GM18951 (cell line): ENCODE measurements at regions not wholly inside any gene's neighbourhood (a gene's known extent, or its start where the extent isn't known, plus 50 kb on each side); places are given as distances from the start of the nearest gene placed in this dataset.

ENCODE experiments used
- POLR2A ChIP-seq: IDR thresholded peaks from 4 replicates; pipeline ENCODE4 v1.6.1; 2011; ENCODE audit warnings: mild to moderate bottlenecking; ENCODE audit not compliant: insufficient read length, insufficient read depth; ENCODE audit errors: extremely low read depth
- in situ Hi-C: fragments of 300-500 bp; cut with MboI; formaldehyde crosslinking; loops from one replicate; pipeline ENCODE4 v1.12.0; 2022; ENCODE audit warnings: low sequenced_read_pairs, mixed read lengths, inconsistent platforms; ENCODE audit not compliant: unreplicated experiment

GRCh38 chr9:118976160-118976559 lies 393.1 kb downstream of the BRINP1 start:
- in situ Hi-C loops: no loop called here
- TF ChIP-seq POLR2A: no peak

GRCh38 chr9:118984607-118985006 lies 384.6 kb downstream of the BRINP1 start:
- TF ChIP-seq POLR2A: no peak
- in situ Hi-C loops: no loop called here

DNA sequence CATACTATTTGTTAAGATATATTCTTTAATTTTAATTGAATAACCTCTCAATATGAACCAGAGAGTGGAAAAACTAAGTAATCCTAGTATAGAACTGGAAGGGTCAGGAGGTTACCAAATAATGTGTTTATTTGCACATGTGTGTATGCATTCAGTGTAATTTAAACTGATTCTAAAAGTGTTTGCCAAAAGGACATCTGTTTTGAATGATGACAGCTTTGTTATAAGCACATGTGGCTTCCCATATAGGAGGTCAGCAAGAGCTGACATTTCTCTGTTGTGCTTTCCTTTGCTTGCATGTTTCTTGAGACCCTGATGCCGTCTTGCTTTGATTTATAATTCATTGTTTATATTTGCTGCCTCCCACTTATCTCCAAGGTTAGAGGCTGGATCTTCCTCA lies 383.4 kb downstream of the BRINP1 start:
- TF ChIP-seq POLR2A: no peak
- in situ Hi-C loops: no loop called here

DNA sequence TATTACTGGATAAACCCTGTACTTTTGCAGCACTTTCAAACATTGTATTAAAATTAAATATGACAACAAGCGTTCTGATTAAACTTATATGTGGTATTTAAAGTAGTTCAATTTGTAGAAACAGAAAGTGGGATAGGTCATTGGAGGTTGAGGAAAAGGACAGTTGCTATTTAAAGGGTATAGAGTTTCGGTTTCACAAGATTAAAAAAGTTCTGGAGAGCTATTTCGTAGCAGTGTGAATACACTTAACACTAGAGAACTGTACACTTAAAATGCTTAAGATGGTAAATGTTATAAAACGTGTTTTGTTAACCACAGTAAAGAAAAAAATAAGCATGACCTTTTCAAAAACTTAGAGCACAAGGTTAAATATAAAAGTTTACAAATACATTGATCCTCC lies 382.1 kb downstream of the BRINP1 start:
- TF ChIP-seq POLR2A: no peak
- in situ Hi-C loops: no loop called here

DNA sequence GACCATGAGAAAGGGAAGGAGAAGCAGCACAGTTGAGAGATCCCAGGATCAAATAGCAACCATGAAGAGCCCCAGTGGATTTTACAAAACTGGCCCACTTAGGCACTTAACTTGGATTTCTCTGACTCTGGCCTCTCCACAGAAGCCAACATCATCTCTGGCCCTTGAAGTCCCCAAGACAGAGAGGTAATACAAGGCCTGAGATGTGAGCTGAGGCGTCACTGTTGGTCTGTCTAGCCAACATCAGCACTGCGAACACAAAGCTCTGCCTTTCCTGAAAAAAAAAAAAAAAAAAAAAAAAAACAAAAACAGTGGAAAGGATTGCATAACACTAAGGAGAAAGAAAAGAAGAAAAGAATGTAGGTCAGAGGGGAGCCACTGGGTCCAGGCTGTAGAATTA lies 378.3 kb downstream of the BRINP1 start:
- TF ChIP-seq POLR2A: no peak
- in situ Hi-C loops: no loop called here

GRCh38 chr9:118991366-118992285 lies 377.6 kb downstream of the BRINP1 start:
- no peak for TF ChIP-seq POLR2A
- in situ Hi-C loops: no loop called here

GRCh38 chr9:118992813-118993794 lies 376.1 kb downstream of the BRINP1 start:
- no peak for TF ChIP-seq POLR2A
- in situ Hi-C loops: no loop called here

DNA sequence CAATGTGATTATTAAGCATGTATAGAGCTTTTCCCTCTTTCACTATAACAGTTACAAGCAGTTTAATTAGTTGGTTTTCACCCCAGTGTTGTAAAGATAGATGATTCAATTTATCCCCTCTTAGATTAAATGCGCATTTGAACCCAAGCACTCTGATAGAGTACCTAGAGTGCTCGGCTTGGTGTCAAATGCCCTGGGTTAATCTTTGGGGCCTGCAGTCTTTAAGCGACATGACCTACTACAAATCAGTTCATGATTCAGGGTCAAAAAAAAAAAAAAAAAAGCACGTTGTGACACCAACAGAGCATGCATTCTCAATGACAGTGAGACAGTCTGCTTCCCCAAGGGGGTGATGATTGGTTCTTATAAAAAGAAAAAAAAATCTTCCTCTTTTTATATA lies 375.3 kb downstream of the BRINP1 start:
- in situ Hi-C loops: no loop called here
- no peak for TF ChIP-seq POLR2A

DNA sequence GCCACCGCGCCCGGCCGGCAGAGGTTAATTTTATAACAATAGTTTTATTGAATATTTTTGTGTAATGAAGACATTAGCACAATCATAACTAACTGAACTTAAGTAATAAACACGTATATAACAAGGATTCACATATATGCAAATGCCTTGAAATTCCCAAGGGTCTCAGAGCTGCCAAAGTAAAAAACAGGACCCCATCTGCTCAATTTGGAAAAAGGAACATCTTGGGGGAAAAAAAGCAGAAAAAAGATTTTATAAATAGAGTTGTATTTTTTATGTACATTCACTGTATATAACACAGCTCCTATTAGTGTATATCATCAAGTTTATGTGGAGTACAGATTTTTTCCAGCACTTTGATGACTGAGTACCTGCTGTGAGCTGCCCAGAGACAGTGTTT lies 366.7 kb downstream of the BRINP1 start:
- in situ Hi-C loops: no loop called here
- no peak for TF ChIP-seq POLR2A

- no peak for TF ChIP-seq POLR2A
Observed at GRCh38 chr9:119003201-119003611, 366.0 kb downstream of the BRINP1 start.

GRCh38 chr9:119003882-119004617 lies 365.2 kb downstream of the BRINP1 start:
- TF ChIP-seq POLR2A: no peak
- in situ Hi-C loops: no loop called here

More at GRCh38 chr9:119003201-119003611, 366.0 kb downstream of the BRINP1 start:
- in situ Hi-C loops: no loop called here

GRCh38 chr9:119004618-119004990 lies 364.6 kb downstream of the BRINP1 start:
- in situ Hi-C loops: no loop called here
- no peak for TF ChIP-seq POLR2A

GRCh38 chr9:119005162-119005561 lies 364.1 kb downstream of the BRINP1 start:
- no peak for TF ChIP-seq POLR2A
- in situ Hi-C loops: no loop called here
